Activated T-helper 9 cell treated with anti-CD3 and anti-CD28 coated beads, Interleukin-2, amount 50 U/mL, for 16 hours (primary cell): ENCODE measurements at regions not wholly inside any gene's neighbourhood (a gene's known extent, or its start where the extent isn't known, plus 50 kb on each side); places are given as distances from the start of the nearest gene placed in this dataset.
"Not testable (repeated sequence)": the region's sequence is repeated elsewhere in the genome, so short reads cannot be mapped to it uniquely, and the experiment has no call there.

ENCODE experiments used
- DNase-seq: peaks from one replicate; pipeline ENCODE4 v3.0.0-alpha.2; 2020; ENCODE audit warnings: low read depth

DNA sequence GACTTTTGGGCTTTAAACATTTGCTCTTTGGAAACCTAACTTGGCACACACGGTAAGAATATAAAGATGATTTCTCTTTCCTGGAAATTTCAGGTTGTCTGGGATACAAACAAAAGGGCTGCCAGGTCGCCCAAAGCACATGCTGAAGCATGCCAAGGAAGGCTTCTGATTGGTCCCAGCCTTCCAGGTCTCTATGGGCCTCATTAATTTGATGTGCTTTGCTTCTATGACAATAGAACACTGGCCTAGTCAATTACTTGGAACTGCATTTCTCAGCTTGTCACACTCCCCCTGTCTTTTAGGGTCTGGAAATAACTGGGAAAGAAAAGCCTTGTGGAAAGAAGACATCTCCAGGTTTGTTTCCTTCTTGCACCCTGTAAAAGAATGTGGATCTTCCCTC, 228.9 kb downstream of the ADCYAP1 start:
- DNase-seq = no peak

DNA sequence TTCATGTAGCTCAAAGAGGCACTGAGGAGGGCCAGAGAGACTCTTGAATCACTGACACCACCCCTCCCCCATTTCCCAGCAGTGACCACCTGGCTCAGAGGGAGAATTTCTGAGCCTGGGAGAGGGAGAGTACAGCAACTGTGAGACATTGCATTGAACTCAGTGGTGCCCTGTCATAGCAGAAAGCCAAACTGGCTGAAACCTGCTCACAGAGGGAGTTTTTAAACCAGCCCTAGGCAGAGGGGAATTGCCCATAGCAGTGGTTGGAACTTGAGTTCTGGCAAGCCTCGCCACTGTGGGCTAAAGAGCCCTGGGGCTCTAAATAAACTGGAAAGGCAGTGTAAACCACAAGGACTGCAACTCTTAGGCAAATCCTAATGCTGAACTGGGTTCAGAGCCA, 243.1 kb downstream of the ADCYAP1 start:
- no peak for DNase-seq

- no peak for DNase-seq
Observed at GRCh38 chr18:1149709-1150108, 245.0 kb downstream of the ADCYAP1 start.

GRCh38 chr18:1150344-1150743, 245.7 kb downstream of the ADCYAP1 start:
- DNase-seq = no peak

DNA sequence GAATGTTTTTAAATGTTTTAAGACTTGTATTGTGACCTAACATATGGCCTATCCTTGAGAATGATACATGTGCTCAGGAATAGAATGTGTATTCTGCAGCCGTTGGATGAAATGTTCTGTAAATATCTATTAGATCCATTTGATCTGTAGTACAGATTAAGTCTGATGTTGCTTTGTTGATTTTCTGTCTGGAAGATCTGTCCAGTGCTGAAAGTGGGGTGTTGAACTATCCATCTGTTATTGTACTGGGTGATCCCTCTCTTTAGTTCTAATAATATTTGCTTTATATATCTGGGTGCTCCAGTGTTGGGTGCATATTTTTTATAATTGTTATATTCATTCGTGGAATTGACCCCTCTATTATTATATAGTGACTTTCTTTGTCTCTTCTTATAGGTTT, 248.3 kb downstream of the ADCYAP1 start:
- DNase-seq = not testable (repeated sequence)

DNA sequence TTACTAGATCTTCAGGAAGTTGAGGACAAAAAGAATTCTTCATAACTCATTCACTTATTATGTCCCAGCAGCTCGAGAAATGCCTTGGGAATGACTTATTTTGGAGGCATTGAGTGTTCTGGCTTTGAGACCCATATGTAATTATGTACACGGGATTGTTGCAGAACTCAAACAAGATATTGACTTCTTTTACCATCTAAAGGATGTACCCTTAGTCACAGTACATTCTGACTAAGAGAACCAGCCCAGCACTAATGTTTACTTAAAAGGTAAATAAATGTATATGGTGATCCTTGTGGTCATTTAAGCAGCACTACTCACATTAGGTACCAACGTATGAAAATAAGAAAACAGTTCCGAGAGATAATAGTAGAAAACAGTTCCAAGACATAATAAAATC, 268.9 kb downstream of the ADCYAP1 start:
- no peak for DNase-seq

GRCh38 chr18:1177232-1177631, 272.6 kb downstream of the ADCYAP1 start:
- DNase-seq = no peak

GRCh38 chr18:1191341-1191740, 286.7 kb downstream of the ADCYAP1 start:
- no peak for DNase-seq

GRCh38 chr18:1213126-1213525, 308.5 kb downstream of the ADCYAP1 start:
- no peak for DNase-seq

DNA sequence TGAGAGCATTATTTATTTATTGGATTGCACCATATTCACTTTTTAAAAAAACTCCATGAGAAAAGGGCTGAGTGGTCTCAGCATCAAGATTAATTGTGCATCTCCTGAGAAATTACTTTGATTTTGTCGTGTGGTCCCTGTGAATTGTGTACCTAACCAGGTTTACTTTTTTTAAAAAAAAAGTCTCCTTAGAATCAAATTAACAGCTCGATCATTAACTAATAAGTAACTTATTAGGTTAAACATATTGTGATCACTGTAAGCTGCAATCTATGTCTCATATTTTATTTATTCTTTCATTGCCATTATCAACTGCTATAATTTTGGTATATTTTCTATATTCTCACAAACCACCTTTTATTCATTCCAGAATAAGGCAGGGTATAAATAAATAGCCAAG, 318.2 kb downstream of the ADCYAP1 start:
- no peak for DNase-seq

DNA sequence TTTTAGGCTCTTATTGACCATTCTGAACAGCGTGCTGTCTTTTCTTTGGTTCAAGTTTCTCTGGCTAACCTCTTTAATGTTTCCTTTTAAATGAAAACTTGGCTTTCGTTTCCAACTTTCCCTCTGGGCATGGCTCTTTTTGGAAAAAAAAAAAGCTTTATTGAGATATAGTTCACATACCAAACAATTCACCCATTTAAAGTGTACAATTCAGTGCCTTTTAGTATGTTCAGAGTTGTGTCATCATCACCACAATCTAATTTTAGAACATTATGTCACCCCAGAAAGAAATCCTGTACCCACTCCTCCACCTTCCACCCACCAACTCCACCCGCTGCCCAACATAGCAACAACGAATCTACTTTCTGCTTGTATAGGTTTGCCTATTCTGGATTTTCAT, 322.4 kb downstream of the ADCYAP1 start:
- no peak for DNase-seq

DNA sequence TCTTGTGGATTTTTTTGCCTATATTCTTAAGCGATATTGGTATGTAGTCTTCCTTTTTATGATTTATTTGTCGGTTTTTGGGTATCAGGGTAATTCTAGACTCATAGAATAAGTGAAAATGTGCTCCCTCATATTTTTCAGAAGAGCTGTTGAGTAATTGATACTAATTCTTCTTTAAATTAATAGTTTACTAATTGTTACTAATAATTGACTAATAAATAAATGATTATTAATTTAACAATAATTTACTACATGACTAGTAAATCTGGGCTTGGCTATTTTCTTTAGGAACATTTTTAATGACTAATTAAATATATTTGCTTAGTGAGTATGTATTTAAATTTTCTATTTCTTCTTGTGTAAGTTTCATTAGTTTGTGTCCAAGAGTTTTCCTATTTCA, 325.0 kb downstream of the ADCYAP1 start:
- DNase-seq = no peak

GRCh38 chr18:1232867-1233266, 328.2 kb downstream of the ADCYAP1 start:
- DNase-seq = no peak

GRCh38 chr18:1240701-1241100, 336.0 kb downstream of the ADCYAP1 start:
- no peak for DNase-seq

GRCh38 chr18:1244397-1245122, 339.9 kb downstream of the ADCYAP1 start:
- no peak for DNase-seq

GRCh38 chr18:1246827-1247226, 342.2 kb downstream of the ADCYAP1 start:
- DNase-seq = no peak

DNA sequence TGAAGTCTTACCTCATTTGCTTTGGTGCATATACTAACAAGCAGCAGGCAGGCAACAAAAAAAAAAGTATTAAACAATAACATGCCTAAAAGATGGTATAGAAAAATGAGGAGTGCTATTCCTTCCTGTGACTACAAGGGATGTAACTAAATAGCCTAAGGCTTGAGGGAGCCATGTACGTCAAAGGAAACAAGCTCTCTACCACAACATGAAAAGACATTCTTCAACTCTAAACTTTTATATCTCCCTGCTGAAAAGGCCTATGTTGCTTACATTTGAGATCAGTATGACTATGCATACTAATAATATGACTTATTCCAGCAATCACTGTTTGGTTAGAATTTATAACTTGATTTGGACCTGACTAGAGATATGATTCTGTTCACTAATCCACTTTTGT, 347.9 kb downstream of the ADCYAP1 start:
- DNase-seq = no peak

DNA sequence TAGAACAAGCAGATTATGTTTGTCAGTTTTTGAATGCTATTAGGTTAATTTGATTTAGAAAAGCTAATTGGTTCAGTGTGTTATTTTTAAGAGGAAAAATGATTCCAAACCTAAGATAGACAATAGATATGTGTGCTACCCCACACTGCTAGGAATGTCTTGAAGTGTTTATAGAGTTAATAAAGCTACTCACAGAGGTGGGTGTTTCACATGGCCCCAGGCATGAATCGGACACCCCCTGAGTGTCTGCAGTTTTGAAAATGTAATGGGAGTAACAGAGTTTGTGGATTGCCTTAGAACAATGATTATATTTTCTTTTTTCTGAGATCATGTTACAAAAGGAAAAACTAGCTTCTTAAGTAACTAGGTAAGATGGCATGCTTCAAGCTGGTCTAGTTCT, 348.3 kb downstream of the ADCYAP1 start:
- no peak for DNase-seq

DNA sequence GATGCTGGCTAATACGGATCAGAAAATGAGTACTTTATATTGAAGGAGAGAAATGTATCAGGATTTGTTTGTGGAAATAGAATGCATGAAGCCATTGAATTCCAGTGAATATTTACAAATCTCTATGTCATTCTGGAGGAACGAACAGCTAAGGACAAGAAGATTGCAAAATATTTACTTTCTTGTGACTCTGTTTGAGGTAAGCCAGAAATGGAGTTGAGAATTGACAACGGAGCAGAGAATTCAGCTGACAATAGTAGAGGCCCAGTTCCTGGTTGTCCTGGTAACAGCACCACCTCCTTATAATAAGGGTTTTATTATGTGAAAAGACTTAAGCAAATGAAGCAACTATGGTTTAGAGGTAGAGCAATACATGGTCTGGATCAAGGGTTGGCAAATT, 349.2 kb downstream of the ADCYAP1 start:
- DNase-seq = no peak

- DNase-seq = no peak
Observed at GRCh38 chr18:1261054-1261453, 356.4 kb downstream of the ADCYAP1 start.

DNA sequence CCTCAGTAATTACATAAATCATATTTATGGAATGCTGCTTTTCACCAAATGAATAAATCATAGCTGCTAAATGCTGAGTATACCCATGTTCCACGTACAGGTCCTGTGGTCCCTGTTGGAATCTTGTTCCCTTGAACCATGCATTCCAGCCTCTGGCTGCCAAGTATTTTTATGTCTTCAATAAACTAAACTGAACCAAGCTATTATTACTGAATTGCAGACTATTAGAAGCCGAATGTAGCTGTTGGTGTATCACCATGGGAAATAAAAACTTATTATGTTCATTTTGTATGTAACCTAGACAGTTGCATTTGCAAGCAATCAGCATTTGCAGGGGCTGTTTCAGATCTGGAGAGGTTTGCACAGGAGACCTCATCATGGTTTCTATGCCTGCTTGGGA, 362.4 kb downstream of the ADCYAP1 start:
- no peak for DNase-seq

DNA sequence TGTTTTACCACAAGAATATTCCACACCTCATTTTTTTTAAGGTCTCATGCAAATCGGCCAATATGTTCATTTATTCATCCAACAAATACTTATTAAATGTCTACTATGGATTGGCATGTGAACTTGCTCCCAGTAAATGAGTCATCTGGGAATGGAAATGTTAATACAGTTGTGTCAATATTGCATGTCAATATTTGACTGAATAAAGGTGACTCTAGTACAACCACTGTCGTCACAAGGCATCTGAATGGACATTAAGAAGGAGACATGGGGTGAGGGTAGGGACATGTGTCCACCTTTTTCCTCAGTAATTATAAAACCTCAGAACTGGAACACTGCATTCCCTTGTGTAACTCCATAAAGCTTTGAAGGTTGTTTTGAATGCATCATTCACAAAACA, 365.4 kb downstream of the ADCYAP1 start:
- no peak for DNase-seq

DNA sequence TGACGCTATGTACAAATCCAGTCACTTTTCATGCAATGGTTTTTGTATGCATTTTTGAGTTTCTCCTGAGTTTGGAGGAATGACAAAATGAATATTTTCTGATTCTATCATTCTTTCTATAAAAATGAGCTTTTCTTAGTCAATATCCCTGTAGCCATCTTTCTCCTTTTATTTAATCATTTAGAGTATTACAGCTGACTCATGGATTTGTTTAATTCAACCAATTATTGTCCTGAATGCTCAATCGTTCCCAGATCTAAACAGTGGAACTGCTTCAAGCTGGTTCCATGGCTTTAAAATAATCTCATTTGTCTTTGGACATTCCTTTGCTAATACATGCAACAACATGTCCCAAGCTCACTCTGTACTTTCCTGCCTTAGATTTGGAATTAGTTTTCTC, 368.8 kb downstream of the ADCYAP1 start:
- no peak for DNase-seq

DNA sequence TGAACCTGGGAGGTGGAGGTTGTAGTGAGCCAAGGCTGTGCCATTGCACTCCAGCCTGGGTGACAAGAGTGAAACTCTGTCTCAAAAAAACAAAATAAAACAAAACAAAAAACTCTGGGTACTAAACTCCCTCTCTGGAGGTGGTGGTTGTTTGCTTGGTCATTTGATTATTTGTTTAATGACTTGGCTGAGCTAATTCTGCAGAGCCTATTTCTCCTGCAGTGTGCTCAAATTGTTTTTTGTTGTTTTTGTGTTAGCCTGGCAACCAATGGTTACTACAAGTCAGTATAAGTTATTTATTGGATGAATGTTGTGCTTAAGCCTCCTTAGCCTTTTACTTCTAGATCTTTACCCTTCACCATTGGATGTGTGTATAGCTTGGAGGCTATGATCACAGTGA, 387.5 kb downstream of the ADCYAP1 start:
- no peak for DNase-seq

DNA sequence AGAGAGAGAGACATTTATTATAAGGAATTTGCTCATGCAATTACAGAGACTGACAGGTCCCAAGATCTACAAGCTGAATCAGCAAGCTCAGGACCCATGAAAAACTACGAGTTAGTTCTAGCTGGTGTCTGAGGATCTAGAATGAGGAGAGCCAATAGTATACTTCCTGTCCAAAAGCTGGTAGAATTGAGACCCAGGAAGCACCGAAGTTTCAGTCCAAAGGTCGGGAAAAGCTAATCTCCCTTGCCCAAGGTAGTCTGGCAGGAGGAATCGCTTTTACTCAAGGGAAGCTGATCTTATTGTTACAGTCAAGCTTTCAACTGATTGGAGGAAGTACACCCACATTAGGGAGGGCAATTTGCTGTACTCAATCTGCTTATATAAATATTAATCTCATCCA, 389.6 kb downstream of the ADCYAP1 start:
- DNase-seq = no peak
